Endothelial cell (in vitro differentiated cells): ENCODE measurements at regions not wholly inside any gene's neighbourhood (a gene's known extent, or its start where the extent isn't known, plus 50 kb on each side); places are given as distances from the start of the nearest gene placed in this dataset.

Source experiments
- DNase-seq: peaks from one replicate; pipeline ENCODE4 v3.0.0; 2021; ENCODE audit warnings: low spot score
- H3K27ac Mint-ChIP-seq: one replicate; pipeline ENCODE4 v1.8.0; 2021; ENCODE audit warnings: mixed read lengths, inconsistent platforms; ENCODE audit not compliant: unreplicated experiment
- H3K27me3 Mint-ChIP-seq: one replicate; pipeline ENCODE4 v1.8.0; 2021; ENCODE audit warnings: mild to moderate bottlenecking, moderate library complexity, mixed read lengths, inconsistent platforms; ENCODE audit not compliant: unreplicated experiment
- H3K36me3 Mint-ChIP-seq: one replicate; pipeline ENCODE4 v1.8.0; 2021; ENCODE audit warnings: mild to moderate bottlenecking, low read depth, mixed read lengths, inconsistent platforms; ENCODE audit not compliant: unreplicated experiment
- H3K4me1 Mint-ChIP-seq: one replicate; pipeline ENCODE4 v1.8.0; 2021; ENCODE audit warnings: mild to moderate bottlenecking, mixed read lengths, inconsistent platforms; ENCODE audit not compliant: unreplicated experiment
- H3K4me3 Mint-ChIP-seq: one replicate; pipeline ENCODE4 v1.8.0; 2021; ENCODE audit warnings: mild to moderate bottlenecking, mixed read lengths, inconsistent platforms; ENCODE audit not compliant: unreplicated experiment
- H3K9me3 Mint-ChIP-seq: one replicate; pipeline ENCODE4 v1.8.0; 2021; ENCODE audit warnings: mixed read lengths, inconsistent platforms; ENCODE audit not compliant: unreplicated experiment
- CTCF ChIP-seq: fragments of 200-600 bp; sonication (generic); IDR thresholded peaks from one replicate; pipeline ENCODE4 v1.5.0; 2021; ENCODE audit warnings: antibody characterized with exemption; ENCODE audit not compliant: unreplicated experiment

- Mint-ChIP-seq H3K27me3 (no peaks in the 10 kb centered on the region), H3K27ac (no peak overlapping the region)
Measured at GRCh38 chr11:112612250-112612849, 348.9 kb upstream of the NCAM1 start.

GRCh38 chr11:112613051-112613972 is 347.9 kb upstream of the NCAM1 start:
- Mint-ChIP-seq H3K9me3 (no peaks in the 10 kb centered on the region), H3K36me3 (no peaks in the 10 kb centered on the region), H3K4me1 (peaks cover 25% of the 10 kb centered on the region), H3K4me3 (no peak overlapping the region), H3K27ac (no peak overlapping the region), H3K27me3 (no peaks in the 10 kb centered on the region)
- TF ChIP-seq CTCF, result no peak
- no peak for DNase-seq

More at GRCh38 chr11:112612250-112612849, 348.9 kb upstream of the NCAM1 start:
- DNase-seq, result no peak
- H3K36me3 Mint-ChIP-seq, result no peaks in the 10 kb centered on the region
- no peaks in the 10 kb centered on the region for H3K9me3 Mint-ChIP-seq
- no peak overlapping the region for H3K4me3 Mint-ChIP-seq
- no peak for TF ChIP-seq CTCF
- H3K4me1 Mint-ChIP-seq, result peaks cover 23% of the 10 kb centered on the region

- Mint-ChIP-seq H3K36me3 (no peaks in the 10 kb centered on the region), H3K4me3 (no peak overlapping the region), H3K27me3 (no peaks in the 10 kb centered on the region), H3K27ac (no peak overlapping the region), H3K4me1 (peaks cover 26% of the 10 kb centered on the region), H3K9me3 (no peaks in the 10 kb centered on the region)
- DNase-seq, result no peak
- TF ChIP-seq CTCF, result no peak
Measured at GRCh38 chr11:112614605-112615004, 346.6 kb upstream of the NCAM1 start.

DNA sequence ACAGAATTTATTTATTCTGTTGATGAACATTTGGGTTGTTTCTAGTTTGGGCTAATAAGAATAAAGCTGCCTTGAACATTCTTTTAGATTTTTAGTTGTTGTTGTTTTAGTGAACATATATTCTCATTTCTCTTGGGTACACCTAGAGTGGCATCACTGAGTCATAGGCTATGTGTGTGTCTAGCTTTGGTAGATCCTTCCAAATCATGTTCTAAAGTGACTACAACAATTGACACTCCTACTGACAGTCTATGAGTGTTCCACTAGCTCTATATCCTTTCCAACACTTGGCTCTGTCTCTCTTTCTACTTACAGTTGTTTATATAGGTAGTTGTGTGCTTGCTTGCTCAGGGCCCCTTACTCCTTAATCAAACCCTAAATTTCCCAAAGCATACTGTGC is 346.0 kb upstream of the NCAM1 start:
- H3K36me3 Mint-ChIP-seq, result no peaks in the 10 kb centered on the region
- no peak overlapping the region for H3K27ac Mint-ChIP-seq
- TF ChIP-seq CTCF, result no peak
- no peak overlapping the region for H3K4me3 Mint-ChIP-seq
- H3K27me3 Mint-ChIP-seq, result no peaks in the 10 kb centered on the region
- H3K9me3 Mint-ChIP-seq, result no peaks in the 10 kb centered on the region
- DNase-seq, result no peak
- H3K4me1 Mint-ChIP-seq, result peaks cover 26% of the 10 kb centered on the region

- Mint-ChIP-seq H3K27me3 (no peaks in the 10 kb centered on the region), H3K9me3 (no peaks in the 10 kb centered on the region), H3K27ac (no peak overlapping the region), H3K4me1 (peaks cover 20% of the 10 kb centered on the region), H3K4me3 (no peak overlapping the region), H3K36me3 (no peaks in the 10 kb centered on the region)
- DNase-seq, result no peak
- no peak for TF ChIP-seq CTCF
Measured at GRCh38 chr11:112615891-112616290, 345.3 kb upstream of the NCAM1 start.
